Suprapubic skin (tissue), 4 donors: ENCODE measurements at regions not wholly inside any gene's neighbourhood (a gene's known extent, or its start where the extent isn't known, plus 50 kb on each side); places are given as distances from the start of the nearest gene placed in this dataset.

Experiments used
- DNase-seq, 2 donors: peaks; one replicate each; pipeline ENCODE4 v3.0.0-alpha.2; 2019; ENCODE audit warnings: low spot score in 2 of 2
- H3K27ac ChIP-seq: fragments of 200-600 bp; sonication (generic); one replicate; pipeline ENCODE4 v1.5.1; 2019
- H3K27me3 ChIP-seq: fragments of 200-600 bp; sonication (generic); one replicate; pipeline ENCODE4 v1.5.1; 2019
- H3K36me3 ChIP-seq: fragments of 200-600 bp; sonication (generic); one replicate; pipeline ENCODE4 v1.5.1; 2019
- H3K4me1 ChIP-seq: fragments of 200-600 bp; sonication (generic); one replicate; pipeline ENCODE4 v1.5.1; 2019
- H3K4me3 ChIP-seq: fragments of 200-600 bp; sonication (generic); one replicate; pipeline ENCODE4 v1.5.1; 2019; ENCODE audit warnings: mild to moderate bottlenecking
- H3K9me3 ChIP-seq: fragments of 200-600 bp; sonication (generic); one replicate; pipeline ENCODE4 v1.5.1; 2019
- CTCF ChIP-seq, 2 donors: fragments of 200-600 bp in 1 of 2; fragments of 450-650 bp in 1 of 2; sonication (generic) in 1 of 2; IDR thresholded peaks; one replicate each; pipeline ENCODE4 v1.5.1; 2016 to 2019; ENCODE audit warnings: antibody characterized with exemption in 2 of 2, mild to moderate bottlenecking in 1 of 2, moderate library complexity in 1 of 2
- EP300 ChIP-seq: sonication (generic); formaldehyde crosslinking; IDR thresholded peaks from one replicate; pipeline ENCODE4 v1.6.1; 2017; ENCODE audit warnings: antibody characterized with exemption
- POLR2A ChIP-seq, 2 donors: fragments of 450-650 bp; IDR thresholded peaks; one replicate each; pipeline ENCODE4 v1.6.1; 2017; ENCODE audit warnings: antibody characterized with exemption in 2 of 2, mild to moderate bottlenecking in 2 of 2, moderate library complexity in 2 of 2
- POLR2AphosphoS5 ChIP-seq, 3 donors: sonication (generic); formaldehyde crosslinking; IDR thresholded peaks; one replicate each; pipeline ENCODE4 v1.6.1; 2017; ENCODE audit warnings: antibody characterized with exemption in 3 of 3
- WGBS: methylation state at CpG from one replicate; pipeline ENCODE4 v1.1.5; 2018; 5-methylcytosine and 5-hydroxymethylcytosine counted together

DNA sequence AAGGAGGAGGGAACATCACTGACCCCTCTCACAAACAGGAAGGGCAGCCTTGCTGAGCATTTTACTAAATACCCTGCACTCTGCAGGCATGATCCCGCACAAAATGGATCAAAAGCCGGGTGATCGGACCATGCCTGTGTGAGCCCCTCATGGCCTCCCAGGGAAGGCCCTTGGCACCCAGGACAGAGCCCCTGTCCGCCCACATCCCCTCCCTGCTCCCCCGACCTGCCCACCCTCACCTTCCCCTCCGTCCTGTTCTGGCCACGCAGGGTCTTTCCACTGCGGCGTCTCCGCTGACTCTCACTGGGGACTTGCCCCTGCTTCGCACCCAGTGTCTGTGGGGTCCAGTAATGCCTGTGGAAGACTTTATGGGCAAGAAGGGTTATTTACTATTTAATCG is 105.0 kb downstream of the HMX1 start:
- Histone ChIP-seq H3K4me3 (no peak overlapping the region), H3K27ac (no peak overlapping the region), H3K4me1 (no peaks in the 10 kb centered on the region), H3K27me3 (peaks cover 49% of the 10 kb centered on the region), H3K9me3 (no peaks in the 10 kb centered on the region), H3K36me3 (no peaks in the 10 kb centered on the region)
- peak; percentile 35 to 59 for DNase-seq
- 82% methylated on average over 12 of the region's 12 CpGs for whole genome bisulfite sequencing
- TF ChIP-seq EP300: no peak
- TF ChIP-seq POLR2A (IDR thresholded peaks at IDR 0.05): no peak
- no peak for TF ChIP-seq CTCF (IDR thresholded peaks at IDR 0.05)
- TF ChIP-seq POLR2AphosphoS5 (IDR thresholded peaks at IDR 0.05): no peak

DNA sequence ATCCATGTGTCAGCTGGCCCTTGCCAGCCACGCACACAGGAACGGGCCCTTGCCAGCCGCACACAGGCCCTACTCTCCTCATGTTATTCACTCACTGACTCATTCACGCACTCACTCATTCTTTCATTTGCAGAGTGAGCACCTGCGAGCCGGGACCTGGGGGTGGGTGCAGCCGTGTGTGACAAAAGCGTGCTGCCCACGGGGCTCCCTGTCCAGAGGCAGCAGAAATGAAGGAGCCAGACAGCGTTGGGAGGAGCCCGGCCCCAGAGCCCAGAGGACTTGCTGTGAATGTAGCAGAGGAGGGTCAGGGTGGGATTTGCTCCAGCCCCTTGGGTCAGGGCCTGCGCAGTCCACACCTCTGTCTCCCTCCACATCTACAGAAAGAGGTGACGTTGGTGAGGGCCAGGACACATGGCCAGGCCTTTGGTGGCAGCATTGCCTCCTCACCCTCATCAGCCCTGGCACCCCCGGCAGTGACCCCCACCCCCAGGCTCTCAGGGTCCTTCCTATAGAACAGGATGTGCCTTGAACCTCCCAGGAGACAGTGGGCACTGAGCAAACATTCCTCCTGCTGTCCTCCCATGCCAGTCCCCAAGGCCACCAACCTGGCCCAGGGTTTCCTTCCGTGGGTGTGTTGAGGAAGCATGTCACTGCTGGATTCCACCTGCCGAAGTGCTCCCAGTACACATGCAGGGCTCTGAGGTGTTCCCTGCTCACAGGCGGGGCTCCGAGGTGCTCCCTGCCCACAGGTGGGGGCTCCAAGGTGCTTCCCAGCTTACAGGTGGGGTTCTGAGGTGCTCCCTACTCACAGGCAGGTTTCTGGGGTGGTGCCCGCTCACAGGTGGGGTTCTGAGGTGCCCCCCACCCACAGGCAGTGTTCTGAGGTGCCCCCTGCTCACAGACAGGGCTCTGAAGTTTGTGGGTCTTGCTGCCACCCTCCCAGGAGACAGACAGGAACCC is 105.7 kb downstream of the HMX1 start:
- 82% methylated on average over 14 of the region's 19 CpGs for WGBS
- Histone ChIP-seq H3K4me3 (no peak overlapping the region), H3K27me3 (peaks cover 56% of the 10 kb centered on the region), H3K9me3 (no peaks in the 10 kb centered on the region), H3K36me3 (no peaks in the 10 kb centered on the region), H3K4me1 (no peaks in the 10 kb centered on the region), H3K27ac (no peak overlapping the region)
- TF ChIP-seq CTCF (IDR thresholded peaks at IDR 0.05) (no peak), EP300 (no peak), POLR2A (IDR thresholded peaks at IDR 0.05) (no peak), POLR2AphosphoS5 (IDR thresholded peaks at IDR 0.05) (no peak)
- peak; percentile 50 to 69 for DNase-seq

DNA sequence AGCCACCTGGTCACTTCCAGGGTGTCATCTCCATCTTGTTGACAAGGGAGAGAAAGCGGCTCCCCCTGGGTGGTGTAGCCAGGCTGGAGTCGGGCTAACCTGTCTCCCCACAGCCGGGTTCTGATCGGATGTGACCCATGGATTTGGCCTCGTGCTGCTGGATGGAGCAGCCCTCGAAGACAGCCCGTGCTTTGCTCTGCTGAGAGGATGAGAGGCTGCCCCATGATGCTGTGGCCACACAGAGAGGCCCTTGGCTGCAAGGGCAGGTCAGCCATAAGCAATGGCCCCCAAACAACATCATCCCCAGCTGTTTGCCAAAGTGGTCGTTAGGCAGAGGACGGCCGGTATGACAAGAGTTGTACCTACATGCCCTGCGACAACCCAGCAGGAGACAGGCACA is 106.6 kb downstream of the HMX1 start:
- Histone ChIP-seq H3K4me1 (no peaks in the 10 kb centered on the region), H3K27me3 (peaks cover 56% of the 10 kb centered on the region), H3K36me3 (no peaks in the 10 kb centered on the region), H3K9me3 (no peaks in the 10 kb centered on the region), H3K27ac (no peak overlapping the region), H3K4me3 (no peak overlapping the region)
- WGBS: 86% methylated on average over 11 of the region's 11 CpGs
- TF ChIP-seq POLR2A (IDR thresholded peaks at IDR 0.05): no peak
- peak; percentile 48 to 67 for DNase-seq

DNA sequence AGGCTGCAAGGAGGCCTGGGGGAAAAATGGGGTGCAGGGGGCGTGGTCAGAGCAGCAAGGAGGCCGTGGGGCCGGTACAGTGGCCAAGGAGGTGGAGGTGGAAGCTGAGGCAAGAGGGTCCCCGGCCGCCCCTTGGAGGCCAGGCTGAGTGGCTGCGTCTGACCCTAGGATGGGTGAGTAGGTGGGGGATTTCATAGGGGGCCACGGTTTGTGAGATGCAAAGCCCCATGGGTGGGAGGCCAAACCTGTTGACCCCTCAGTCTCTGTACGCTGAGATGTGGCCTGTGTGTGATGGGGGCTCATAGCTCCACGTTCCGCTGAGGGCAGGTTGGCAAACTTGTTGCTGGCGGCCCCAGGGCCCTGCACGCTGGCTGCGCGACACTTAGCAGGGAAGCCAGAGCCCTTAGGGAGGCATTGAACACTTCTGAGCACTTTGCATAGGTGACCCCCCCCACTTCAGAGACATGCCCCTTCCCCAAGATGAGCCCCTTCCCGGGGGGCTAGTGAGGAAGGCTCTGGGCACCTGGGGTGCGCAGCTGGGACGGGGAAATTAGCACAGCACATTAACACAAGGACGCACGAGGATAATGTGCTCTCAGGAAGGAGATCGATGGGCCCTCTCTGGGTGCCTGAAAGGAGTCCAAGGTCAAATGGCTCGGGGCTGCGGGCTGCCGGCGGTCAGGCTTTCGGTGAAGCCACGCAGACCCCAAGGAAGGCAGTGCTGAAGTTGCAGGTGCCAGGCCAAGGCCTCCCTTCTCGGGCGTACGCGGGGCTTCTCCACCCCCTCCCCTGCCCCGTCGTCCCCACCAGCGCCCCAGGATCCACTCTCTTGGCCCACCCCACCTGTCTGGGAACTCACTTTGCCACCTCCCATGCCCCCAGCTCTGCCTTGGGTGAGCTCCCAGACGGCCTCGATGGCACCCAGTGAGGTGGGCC is 107.4 kb downstream of the HMX1 start:
- Histone ChIP-seq H3K9me3 (no peaks in the 10 kb centered on the region), H3K4me3 (no peak overlapping the region), H3K27ac (no peak overlapping the region), H3K36me3 (no peaks in the 10 kb centered on the region), H3K27me3 (peaks cover 56% of the 10 kb centered on the region), H3K4me1 (no peaks in the 10 kb centered on the region)
- DNase-seq: peak; percentile 36 to 69
- WGBS: 82% methylated on average over 33 of the region's 35 CpGs
- TF ChIP-seq EP300 (no peak), POLR2A (IDR thresholded peaks at IDR 0.05) (no peak), CTCF (IDR thresholded peaks at IDR 0.05) (no peak), POLR2AphosphoS5 (IDR thresholded peaks at IDR 0.05) (no peak)

GRCh38 chr4:8762951-8763735 is 108.5 kb downstream of the HMX1 start:
- no peak for TF ChIP-seq CTCF (IDR thresholded peaks at IDR 0.05)
- no peak for TF ChIP-seq POLR2AphosphoS5 (IDR thresholded peaks at IDR 0.05)
- TF ChIP-seq POLR2A (IDR thresholded peaks at IDR 0.05): no peak
- TF ChIP-seq EP300: no peak
- no peaks in the 10 kb centered on the region for H3K36me3 ChIP-seq
- peaks cover 52% of the 10 kb centered on the region for H3K27me3 ChIP-seq
- no peaks in the 10 kb centered on the region for H3K9me3 ChIP-seq
- H3K27ac ChIP-seq: no peak overlapping the region
- DNase-seq: peak; percentile 27 to 49
- H3K4me1 ChIP-seq: no peaks in the 10 kb centered on the region
- H3K4me3 ChIP-seq: no peak overlapping the region
- 82% methylated on average over 17 of the region's 23 CpGs for WGBS
